Psoas muscle (tissue), 7 donors: ENCODE measurements at regions not wholly inside any gene's neighbourhood (a gene's known extent, or its start where the extent isn't known, plus 50 kb on each side); places are given as distances from the start of the nearest gene placed in this dataset.

ENCODE experiments used
- ATAC-seq, 4 donors: fragments of 200-7000 bp; cut with Tn5 transposase; one replicate each; pipeline ENCODE4 v1.9.1; 2020; ENCODE audit warnings: moderate library complexity in 3 of 4, mild to moderate bottlenecking in 2 of 4
- DNase-seq, 2 donors: peaks; one replicate each; pipeline ENCODE4 v3.0.0-alpha.2; 2020
- H3K27ac ChIP-seq: fragments of 200-600 bp; one replicate; pipeline ENCODE4 v1.8.0; 2022
- H3K27me3 ChIP-seq, 3 donors: fragments of 200-600 bp in 1 of 3; one replicate each; pipeline versions ENCODE4 v1.6.1 to v1.8.0; 2013 to 2022; ENCODE audit warnings: low read length in 2 of 3, mild to moderate bottlenecking in 2 of 3, moderate library complexity in 1 of 3; ENCODE audit not compliant: insufficient read depth in 3 of 3
- H3K36me3 ChIP-seq, 2 donors: fragments of 200-600 bp in 1 of 2; one replicate each; pipeline versions ENCODE4 v1.6.1 to v1.8.0; 2013 to 2022; ENCODE audit warnings: low read depth in 1 of 2, mild to moderate bottlenecking in 1 of 2, moderate library complexity in 1 of 2; ENCODE audit not compliant: insufficient read depth in 1 of 2
- H3K4me1 ChIP-seq: fragments of 200-600 bp; one replicate; pipeline ENCODE4 v1.8.0; 2022
- H3K4me3 ChIP-seq: fragments of 200-600 bp; one replicate; pipeline ENCODE4 v1.8.0; 2022; ENCODE audit warnings: mild to moderate bottlenecking
- H3K9me3 ChIP-seq: fragments of 200-600 bp; one replicate; pipeline ENCODE4 v1.8.0; 2022
- WGBS, 3 donors: extraction: QIAGEN DNeasy Blood & Tissue Kit; methylation state at CpG; one replicate each; pipeline versions ENCODE4 v1.1.6 to v1.1.7; 2013; 5-methylcytosine and 5-hydroxymethylcytosine counted together
- intact Hi-C, 2 donors: fragments of 100-400 bp; cut with DNase I; formaldehyde crosslinking; loops; one replicate each; pipeline versions ENCODE4 v1.11.0 to v1.14.2; 2022
- TF ChIP-seq, protein P1 (sequence below): fragments of 200-600 bp; IDR thresholded peaks from one replicate; pipeline ENCODE4 v1.8.0; 2022; ENCODE audit warnings: antibody characterized with exemption
- donor health status: healthy with polysubstance abuse.
- donor health status: DM: no; HTN: no; CAD: no; lungs with moderate emphysema.
- donor health status: Bipolar disorder and iron deficiency.
- donor health status: healthy.
- donor health status: DM: yes; HTN: yes; CAD: no.
- donor health status: DM: no; HTN: no; CAD: no.
- donor health status: DM: yes; HTN: yes; CAD: no.

DNA sequence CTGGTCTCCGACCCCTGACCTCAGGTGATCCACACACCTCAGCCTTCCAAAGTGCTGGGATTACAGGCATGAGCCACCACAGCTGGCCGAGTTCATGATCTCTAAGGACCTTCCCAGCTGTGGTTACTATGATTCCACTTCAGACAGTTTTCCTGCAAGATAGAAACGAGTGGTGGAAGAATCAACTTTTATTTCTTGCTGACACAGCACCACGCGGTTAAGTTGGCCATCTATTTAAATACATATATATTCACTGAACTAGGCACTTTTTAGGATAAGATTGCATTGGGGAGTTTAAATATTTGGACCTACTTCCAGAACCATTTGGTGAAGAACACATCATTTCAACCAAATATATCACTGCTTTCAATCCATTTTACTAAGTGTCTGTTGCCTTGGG lies 213.4 kb downstream of the TBX5 start:
- Histone ChIP-seq H3K4me3 (no peak overlapping the region), H3K9me3 (no peaks in the 10 kb centered on the region), H3K27me3 (no peaks in the 10 kb centered on the region), H3K4me1 (no peaks in the 10 kb centered on the region), H3K36me3 (no peaks in the 10 kb centered on the region), H3K27ac (no peak overlapping the region)
- DNase-seq (no peak), ATAC-seq (no peak)
- TF ChIP-seq, protein P1, sequence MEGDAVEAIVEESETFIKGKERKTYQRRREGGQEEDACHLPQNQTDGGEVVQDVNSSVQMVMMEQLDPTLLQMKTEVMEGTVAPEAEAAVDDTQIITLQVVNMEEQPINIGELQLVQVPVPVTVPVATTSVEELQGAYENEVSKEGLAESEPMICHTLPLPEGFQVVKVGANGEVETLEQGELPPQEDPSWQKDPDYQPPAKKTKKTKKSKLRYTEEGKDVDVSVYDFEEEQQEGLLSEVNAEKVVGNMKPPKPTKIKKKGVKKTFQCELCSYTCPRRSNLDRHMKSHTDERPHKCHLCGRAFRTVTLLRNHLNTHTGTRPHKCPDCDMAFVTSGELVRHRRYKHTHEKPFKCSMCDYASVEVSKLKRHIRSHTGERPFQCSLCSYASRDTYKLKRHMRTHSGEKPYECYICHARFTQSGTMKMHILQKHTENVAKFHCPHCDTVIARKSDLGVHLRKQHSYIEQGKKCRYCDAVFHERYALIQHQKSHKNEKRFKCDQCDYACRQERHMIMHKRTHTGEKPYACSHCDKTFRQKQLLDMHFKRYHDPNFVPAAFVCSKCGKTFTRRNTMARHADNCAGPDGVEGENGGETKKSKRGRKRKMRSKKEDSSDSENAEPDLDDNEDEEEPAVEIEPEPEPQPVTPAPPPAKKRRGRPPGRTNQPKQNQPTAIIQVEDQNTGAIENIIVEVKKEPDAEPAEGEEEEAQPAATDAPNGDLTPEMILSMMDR, result no peak
- intact Hi-C loops, result no loop called here
- WGBS, 3 donors, result 70 to 71% (median 71%) methylated on average over 5 of the region's 5 CpGs

DNA sequence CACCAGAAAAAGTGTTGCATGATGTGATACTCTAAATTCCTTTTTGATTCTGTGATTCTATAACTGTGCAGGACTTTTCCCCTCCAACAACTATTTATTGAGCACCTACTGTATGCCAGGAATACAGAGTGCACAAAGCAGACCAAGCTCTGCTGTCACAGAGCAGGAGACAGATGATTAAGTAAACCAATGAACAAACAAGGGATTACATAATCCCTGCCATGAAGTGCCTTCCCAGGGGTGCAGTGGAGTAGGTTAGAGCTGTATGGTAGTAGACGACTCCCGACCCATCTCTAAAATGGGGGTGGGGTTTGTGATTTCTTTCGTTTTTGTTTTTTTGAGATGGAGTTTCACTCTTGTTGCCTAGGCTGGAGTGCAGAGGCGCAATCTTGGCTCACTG lies 213.9 kb downstream of the TBX5 start:
- Histone ChIP-seq H3K4me1 (no peaks in the 10 kb centered on the region), H3K4me3 (no peak overlapping the region), H3K36me3 (no peaks in the 10 kb centered on the region), H3K27me3 (no peaks in the 10 kb centered on the region), H3K9me3 (no peaks in the 10 kb centered on the region), H3K27ac (no peak overlapping the region)
- TF ChIP-seq, protein P1, result no peak
- DNase-seq (no peak), ATAC-seq (no peak)
- WGBS, 3 donors, result 64 to 71% (median 69%) methylated on average over 4 of the region's 4 CpGs
- intact Hi-C loops, result no loop called here

DNA sequence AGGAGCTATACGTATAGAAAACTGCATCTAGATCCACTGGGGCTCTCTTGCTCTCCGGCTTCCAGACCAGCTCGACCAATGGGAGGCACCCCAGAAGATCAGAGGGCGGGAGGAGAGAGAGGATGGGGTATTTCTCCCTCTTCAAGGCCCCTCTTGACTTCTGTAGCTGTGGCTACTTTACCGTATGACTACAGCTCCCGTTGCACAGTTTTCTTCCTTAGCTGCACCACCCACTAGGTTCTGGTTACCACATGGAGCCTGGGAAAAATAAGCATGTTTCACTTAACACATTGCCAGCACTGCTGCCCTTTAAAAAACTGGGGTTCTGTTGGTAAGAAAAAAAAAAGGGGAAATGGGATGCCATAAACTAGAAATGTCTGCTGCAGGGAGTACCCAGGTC lies 214.4 kb downstream of the TBX5 start:
- intact Hi-C loops, result no loop called here
- H3K4me3 ChIP-seq, result no peak overlapping the region
- no peaks in the 10 kb centered on the region for H3K4me1 ChIP-seq
- ATAC-seq (no peak), DNase-seq (no peak)
- H3K27ac ChIP-seq, result no peak overlapping the region
- no peaks in the 10 kb centered on the region for H3K27me3 ChIP-seq
- no peaks in the 10 kb centered on the region for H3K36me3 ChIP-seq
- TF ChIP-seq, protein P1, result no peak
- WGBS, 3 donors, result 35 to 43% (median 38%) methylated on average over 6 of the region's 6 CpGs
- no peaks in the 10 kb centered on the region for H3K9me3 ChIP-seq

DNA sequence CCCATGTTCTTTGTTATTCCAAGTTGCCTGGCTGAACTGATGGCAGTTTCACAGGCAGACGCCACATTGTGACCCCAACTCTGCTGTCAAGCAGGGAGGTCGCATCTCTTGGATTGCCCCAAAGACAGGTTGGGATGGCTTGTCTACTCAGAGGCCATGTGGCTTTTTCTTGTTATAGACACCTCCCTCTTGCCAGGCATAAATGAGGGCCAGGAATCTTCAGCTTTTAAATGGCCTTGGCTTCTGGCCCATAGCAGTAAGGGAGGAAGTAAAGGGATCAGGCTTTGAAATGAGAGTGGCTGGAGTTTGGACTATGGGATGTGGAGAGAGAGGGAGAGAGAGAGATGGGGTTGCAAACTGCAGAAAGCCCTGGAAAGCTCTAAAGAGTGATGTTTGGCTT lies 215.0 kb downstream of the TBX5 start:
- no peak for DNase-seq
- no peaks in the 10 kb centered on the region for H3K36me3 ChIP-seq
- no peak for ATAC-seq
- no peaks in the 10 kb centered on the region for H3K4me1 ChIP-seq
- no peaks in the 10 kb centered on the region for H3K9me3 ChIP-seq
- H3K27ac ChIP-seq, result no peak overlapping the region
- TF ChIP-seq, protein P1, result no peak
- no peak overlapping the region for H3K4me3 ChIP-seq
- intact Hi-C loops, result no loop called here
- WGBS, 3 donors, result 76 to 90% (median 76%) methylated on average over 2 of the region's 2 CpGs
- H3K27me3 ChIP-seq, result no peaks in the 10 kb centered on the region

DNA sequence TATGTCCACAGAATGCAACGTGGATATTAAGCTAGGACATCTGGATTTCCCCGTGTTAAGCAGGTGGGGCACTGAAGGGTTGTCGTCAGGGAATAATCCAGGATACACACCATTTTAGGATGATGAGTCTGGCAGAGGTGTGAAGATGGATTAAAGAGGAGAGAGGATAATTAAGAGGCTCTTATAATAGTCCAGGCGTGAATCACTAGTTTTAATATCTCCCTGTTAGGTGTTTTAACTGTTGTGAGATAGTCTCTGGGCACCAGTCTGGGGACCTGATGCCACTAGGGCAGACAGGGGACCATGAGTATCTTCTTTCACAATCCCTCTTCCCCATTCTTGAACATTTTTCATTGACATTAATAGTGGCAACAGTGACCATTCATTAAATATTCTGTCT lies 216.7 kb downstream of the TBX5 start:
- TF ChIP-seq, protein P1, result no peak
- H3K36me3 ChIP-seq, result no peaks in the 10 kb centered on the region
- ATAC-seq, result no peak

More for the DNA sequence above, 216.7 kb downstream of the TBX5 start:
- Histone ChIP-seq H3K4me1 (no peaks in the 10 kb centered on the region), H3K9me3 (no peaks in the 10 kb centered on the region), H3K4me3 (no peak overlapping the region), H3K27ac (no peak overlapping the region), H3K27me3 (no peaks in the 10 kb centered on the region)
- 73 to 76% (median 75%) methylated on average over 4 of the region's 4 CpGs for WGBS, 3 donors
- no peak for DNase-seq
- intact Hi-C loops, result no loop called here
